ENCODE measurements at regions not wholly inside any gene's neighbourhood (a gene's known extent, or its start where the extent isn't known, plus 50 kb on each side); places are given as distances from the start of the nearest gene placed in this dataset.
"Not testable (repeated sequence)": the region's sequence is repeated elsewhere in the genome, so short reads cannot be mapped to it uniquely, and the experiment has no call there.

DNA sequence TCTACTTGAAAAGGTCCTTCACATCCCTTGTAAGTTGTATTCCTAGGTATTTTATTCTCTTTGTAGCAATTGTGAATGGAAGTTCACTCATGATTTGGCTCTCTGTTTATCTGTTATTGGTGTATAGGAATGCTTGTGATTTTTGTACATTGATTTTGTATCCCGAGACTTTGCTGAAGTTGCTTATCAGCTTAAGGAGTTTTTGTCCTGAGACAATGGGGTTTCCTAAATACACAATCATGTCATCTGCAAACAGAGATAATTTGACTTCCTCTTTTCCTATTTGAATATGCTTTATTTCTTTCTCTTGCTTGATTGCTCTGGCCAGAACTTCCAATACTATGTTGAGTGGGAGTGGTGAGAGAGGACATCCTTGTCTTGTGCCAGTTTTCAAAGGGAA is 69.8 kb upstream of the MYRIP start:
- TF ChIP-seq, protein P1, sequence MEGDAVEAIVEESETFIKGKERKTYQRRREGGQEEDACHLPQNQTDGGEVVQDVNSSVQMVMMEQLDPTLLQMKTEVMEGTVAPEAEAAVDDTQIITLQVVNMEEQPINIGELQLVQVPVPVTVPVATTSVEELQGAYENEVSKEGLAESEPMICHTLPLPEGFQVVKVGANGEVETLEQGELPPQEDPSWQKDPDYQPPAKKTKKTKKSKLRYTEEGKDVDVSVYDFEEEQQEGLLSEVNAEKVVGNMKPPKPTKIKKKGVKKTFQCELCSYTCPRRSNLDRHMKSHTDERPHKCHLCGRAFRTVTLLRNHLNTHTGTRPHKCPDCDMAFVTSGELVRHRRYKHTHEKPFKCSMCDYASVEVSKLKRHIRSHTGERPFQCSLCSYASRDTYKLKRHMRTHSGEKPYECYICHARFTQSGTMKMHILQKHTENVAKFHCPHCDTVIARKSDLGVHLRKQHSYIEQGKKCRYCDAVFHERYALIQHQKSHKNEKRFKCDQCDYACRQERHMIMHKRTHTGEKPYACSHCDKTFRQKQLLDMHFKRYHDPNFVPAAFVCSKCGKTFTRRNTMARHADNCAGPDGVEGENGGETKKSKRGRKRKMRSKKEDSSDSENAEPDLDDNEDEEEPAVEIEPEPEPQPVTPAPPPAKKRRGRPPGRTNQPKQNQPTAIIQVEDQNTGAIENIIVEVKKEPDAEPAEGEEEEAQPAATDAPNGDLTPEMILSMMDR (IDR thresholded peaks at IDR 0.05) = not testable (repeated sequence)
- not testable (repeated sequence) for TF ChIP-seq POLR2A (IDR thresholded peaks at IDR 0.05)
